PFSK-1 (cell line): ENCODE measurements at regions not wholly inside any gene's neighbourhood (a gene's known extent, or its start where the extent isn't known, plus 50 kb on each side); places are given as distances from the start of the nearest gene placed in this dataset.

Source experiments
- POLR2AphosphoS5 ChIP-seq: IDR thresholded peaks from 2 replicates; pipeline ENCODE4 v1.6.1; 2012; ENCODE audit warnings: low read depth, mild to moderate bottlenecking, control low read depth, low read length, moderate library complexity
- REST ChIP-seq, 2 experiments: IDR thresholded peaks; 2 replicates each; pipeline versions ENCODE4 v1.6.1 to v1.8.0; 2011 to 2012; ENCODE audit warnings: low read depth in 2 of 2, low read length in 2 of 2, control low read depth in 1 of 2, inconsistent platforms in 1 of 2, mild to moderate bottlenecking in 1 of 2, moderate library complexity in 1 of 2; ENCODE audit not compliant: insufficient read depth in 1 of 2

- TF ChIP-seq POLR2AphosphoS5, result no peak
- TF ChIP-seq REST (IDR thresholded peaks at IDR 0.05; ENCODE audit: insufficient read depth in 1 of 2, low read depth in 2 of 2, low read length in 2 of 2), result no peak
Observed at GRCh38 chr6:126941751-126942150, 176.7 kb upstream of the RSPO3 start.
